Right lobe of liver (tissue), 6 donors: ENCODE measurements at regions not wholly inside any gene's neighbourhood (a gene's known extent, or its start where the extent isn't known, plus 50 kb on each side); places are given as distances from the start of the nearest gene placed in this dataset.

ENCODE experiments used
- ATAC-seq, 4 donors: fragments of 200-7000 bp; cut with Tn5 transposase; one replicate each; pipeline ENCODE4 v1.9.1; 2020; ENCODE audit warnings: mild to moderate bottlenecking in 4 of 4, moderate library complexity in 4 of 4
- DNase-seq, 3 donors: peaks; one replicate each; pipeline ENCODE4 v3.0.0-alpha.2; 2020
- H3K27ac ChIP-seq, 3 donors: fragments of 200-600 bp; one replicate each; pipeline ENCODE4 v1.8.0; 2022
- H3K27me3 ChIP-seq, 2 donors: fragments of 200-600 bp; one replicate each; pipeline ENCODE4 v1.8.0; 2022
- H3K36me3 ChIP-seq, 4 donors: fragments of 200-600 bp; sonication (generic) in 1 of 4; one replicate each; pipeline versions ENCODE4 v1.5.1 to v1.8.0; 2017 to 2022; ENCODE audit warnings: control low read depth in 1 of 4
- H3K4me1 ChIP-seq, 4 donors: fragments of 200-600 bp; sonication (generic) in 1 of 4; one replicate each; pipeline versions ENCODE4 v1.5.1 to v1.8.0; 2017 to 2022; ENCODE audit warnings: control low read depth in 1 of 4
- H3K4me3 ChIP-seq, 3 donors: fragments of 200-600 bp; one replicate each; pipeline ENCODE4 v1.8.0; 2022
- H3K9me3 ChIP-seq, 4 donors: fragments of 200-600 bp; sonication (generic) in 1 of 4; one replicate each; pipeline versions ENCODE4 v1.5.1 to v1.8.0; 2017 to 2022; ENCODE audit warnings: control low read depth in 1 of 4
- CTCF ChIP-seq, 4 donors: fragments of 200-600 bp in 3 of 4; fragments of 450-650 bp in 1 of 4; IDR thresholded peaks; one replicate each; pipeline versions ENCODE4 v1.5.1 to v1.8.0; 2016 to 2022; ENCODE audit warnings: antibody characterized with exemption in 4 of 4, mild to moderate bottlenecking in 2 of 4
- POLR2A ChIP-seq: fragments of 450-650 bp; IDR thresholded peaks from one replicate; pipeline ENCODE4 v1.6.1; 2017; ENCODE audit warnings: antibody characterized with exemption, mild to moderate bottlenecking
- WGBS: methylation state at CpG from one replicate; pipeline ENCODE4 v1.1.6; 2018; ENCODE audit warnings: low coverage, low lambda C conversion rate; ENCODE audit not compliant: insufficient coverage; ENCODE audit errors: missing lambda C conversion rate; 5-methylcytosine and 5-hydroxymethylcytosine counted together
- intact Hi-C, 2 donors: fragments of 100-400 bp; cut with DNase I; formaldehyde crosslinking; loops; one replicate each; pipeline versions ENCODE4 v1.11.2 to v1.14.1; 2022
- donor health status: DM: no; HTN: yes; CAD: no.
- donor health status: DM: no; HTN: no; CAD: no.
- donor health status: DM: no; HTN: no; CAD: no.
- donor health status: DM: no; HTN: yes; CAD: no.
- donor health status: DM: no; HTN: yes; CAD: no.

- H3K27ac ChIP-seq, result no peak overlapping the region
- DNase-seq (no peak), ATAC-seq (no peak)
- no peaks in the 10 kb centered on the region for H3K27me3 ChIP-seq
- no peaks in the 10 kb centered on the region for H3K36me3 ChIP-seq
- H3K4me3 ChIP-seq, result no peak overlapping the region
- WGBS, result 80% methylated on average over 1 of the region's 3 CpGs
- no peaks in the 10 kb centered on the region for H3K4me1 ChIP-seq
- intact Hi-C loops, result no loop called here
- TF ChIP-seq POLR2A (no peak), CTCF (IDR thresholded peaks at IDR 0.05) (no peak)
- H3K9me3 ChIP-seq, result no peaks in the 10 kb centered on the region
Observed at GRCh38 chr14:28298156-28298555, 468.4 kb upstream of the FOXG1 start.

- TF ChIP-seq POLR2A, result no peak
- ATAC-seq (no peak), DNase-seq (peak in 1 of 3 donors; percentile 22)
- intact Hi-C loops, result no loop called here
- H3K27me3 ChIP-seq, result no peaks in the 10 kb centered on the region
- H3K4me1 ChIP-seq, result no peaks in the 10 kb centered on the region
- H3K9me3 ChIP-seq, result no peaks in the 10 kb centered on the region
- no peak overlapping the region for H3K4me3 ChIP-seq
- H3K27ac ChIP-seq, result no peak overlapping the region
- WGBS, result 100% methylated on average over 4 of the region's 6 CpGs
- no peaks in the 10 kb centered on the region for H3K36me3 ChIP-seq
Observed at GRCh38 chr14:28299227-28299626, 467.4 kb upstream of the FOXG1 start.

GRCh38 chr14:28300356-28300755 is 466.2 kb upstream of the FOXG1 start:
- DNase-seq (no peak), ATAC-seq (no peak)
- TF ChIP-seq CTCF (IDR thresholded peaks at IDR 0.05), result no peak
- no peak for TF ChIP-seq POLR2A
- Histone ChIP-seq H3K4me3 (no peak overlapping the region), H3K27ac (no peak overlapping the region), H3K27me3 (no peaks in the 10 kb centered on the region), H3K36me3 (no peaks in the 10 kb centered on the region), H3K4me1 (no peaks in the 10 kb centered on the region), H3K9me3 (no peaks in the 10 kb centered on the region)
- intact Hi-C loops, result no loop called here

- Histone ChIP-seq H3K9me3 (no peaks in the 10 kb centered on the region), H3K27ac (no peak overlapping the region), H3K4me3 (no peak overlapping the region), H3K36me3 (no peaks in the 10 kb centered on the region), H3K4me1 (no peaks in the 10 kb centered on the region), H3K27me3 (no peaks in the 10 kb centered on the region)
- WGBS, result 98% methylated on average over 3 of the region's 4 CpGs
- intact Hi-C loops, result no loop called here
- no peak for TF ChIP-seq POLR2A
- no peak for TF ChIP-seq CTCF (IDR thresholded peaks at IDR 0.05)
- DNase-seq (peak in 1 of 3 donors; percentile 42), ATAC-seq (no peak)
Observed at GRCh38 chr14:28301179-28301578, 465.4 kb upstream of the FOXG1 start.

- no peaks in the 10 kb centered on the region for H3K4me1 ChIP-seq
- intact Hi-C loops, result no loop called here
- no peak overlapping the region for H3K27ac ChIP-seq
- TF ChIP-seq POLR2A (no peak), CTCF (IDR thresholded peaks at IDR 0.05) (no peak)
- ATAC-seq (no peak), DNase-seq (no peak)
- WGBS, result 43% methylated on average over 1 of the region's 1 CpG
- no peaks in the 10 kb centered on the region for H3K36me3 ChIP-seq
- H3K9me3 ChIP-seq, result no peaks in the 10 kb centered on the region
- no peak overlapping the region for H3K4me3 ChIP-seq
- H3K27me3 ChIP-seq, result no peaks in the 10 kb centered on the region
Observed at GRCh38 chr14:28303248-28303647, 463.3 kb upstream of the FOXG1 start.
